WI38 (cell line): ENCODE measurements at regions not wholly inside any gene's neighbourhood (a gene's known extent, or its start where the extent isn't known, plus 50 kb on each side); places are given as distances from the start of the nearest gene placed in this dataset.

Experiments used
- H3K4me3 ChIP-seq: 2 replicates; pipeline ENCODE4 v1.5.1; 2011; ENCODE audit warnings: low read depth, mild to moderate bottlenecking, control low read depth, low read length
- CTCF ChIP-seq: IDR thresholded peaks from 2 replicates; pipeline ENCODE4 v1.5.1; 2012; ENCODE audit warnings: low read depth, mild to moderate bottlenecking, control low read depth, low read length

- H3K4me3 ChIP-seq: no peak overlapping the region
- TF ChIP-seq CTCF: no peak
These were observed 172.7 kb upstream of the OR4E1 start for GRCh38 chr14:21846227-21846885.

GRCh38 chr14:21840765-21841164 is 167.1 kb upstream of the OR4E1 start:
- no peak for TF ChIP-seq CTCF

GRCh38 chr14:21833836-21834235 is 160.2 kb upstream of the OR4E1 start:
- TF ChIP-seq CTCF: no peak
- H3K4me3 ChIP-seq: no peak overlapping the region

More at GRCh38 chr14:21840765-21841164, 167.1 kb upstream of the OR4E1 start:
- no peak overlapping the region for H3K4me3 ChIP-seq

GRCh38 chr14:21825845-21826244 is 152.2 kb upstream of the OR4E1 start:
- no peak for TF ChIP-seq CTCF
- no peak overlapping the region for H3K4me3 ChIP-seq

GRCh38 chr14:21825149-21825743 is 151.6 kb upstream of the OR4E1 start:
- no peak overlapping the region for H3K4me3 ChIP-seq
- TF ChIP-seq CTCF: no peak

- H3K4me3 ChIP-seq: no peak overlapping the region
These were observed 148.5 kb upstream of the OR4E1 start for GRCh38 chr14:21822109-21822508.

More at GRCh38 chr14:21822109-21822508, 148.5 kb upstream of the OR4E1 start:
- no peak for TF ChIP-seq CTCF
